Testis (tissue), 2 donors: ENCODE measurements at regions not wholly inside any gene's neighbourhood (a gene's known extent, or its start where the extent isn't known, plus 50 kb on each side); places are given as distances from the start of the nearest gene placed in this dataset.

Source experiments
- CTCF ChIP-seq, 3 experiments: fragments of 450-650 bp in 2 of 3; fragments of 200-600 bp in 1 of 3; sonication (generic) in 1 of 3; IDR thresholded peaks; one replicate each; pipeline ENCODE4 v1.5.1; 2016 to 2019; ENCODE audit warnings: antibody characterized with exemption in 3 of 3, mild to moderate bottlenecking in 2 of 3, moderate library complexity in 1 of 3
- POLR2A ChIP-seq: fragments of 450-650 bp; IDR thresholded peaks from one replicate; pipeline ENCODE4 v1.6.1; 2017; ENCODE audit warnings: antibody characterized with exemption, mild to moderate bottlenecking, moderate library complexity

DNA sequence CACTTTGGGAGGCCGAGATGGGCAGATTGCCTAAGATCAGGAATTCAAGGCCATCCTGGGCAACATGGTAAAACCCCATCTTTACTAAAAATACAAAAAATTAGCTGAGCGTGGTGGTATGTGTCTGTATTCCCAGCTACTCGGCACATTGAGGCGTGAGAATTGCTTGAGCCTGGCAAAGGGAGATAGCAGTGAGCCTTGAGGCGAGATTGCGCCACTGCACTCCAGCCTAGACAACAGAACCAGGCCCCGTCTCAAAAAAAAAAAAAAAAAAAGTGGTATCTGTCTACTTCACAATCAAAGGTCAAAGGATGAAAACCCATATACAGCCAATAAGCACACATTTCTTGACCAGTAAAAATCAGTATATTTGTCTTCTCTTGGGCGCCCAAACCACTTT is 728.5 kb upstream of the ADAMTS16 start:
- TF ChIP-seq POLR2A (no peak), CTCF (IDR thresholded peaks at IDR 0.05) (no peak)
